GM12878 (cell line): ENCODE measurements at regions not wholly inside any gene's neighbourhood (a gene's known extent, or its start where the extent isn't known, plus 50 kb on each side); places are given as distances from the start of the nearest gene placed in this dataset.

Experiments used
- ATAC-seq: fragments of 200-7000 bp; cut with Tn5 transposase; 3 replicates; pipeline ENCODE4 v1.9.1; 2020; ENCODE audit warnings: mild to moderate bottlenecking, moderate library complexity
- BruUV-seq: library from RNA; stranded (reverse); fragments of 400-500 nt; replicated peaks from 2 replicates; lab custom pipeline; 2021; lab: Mats Ljungman, UMichigan
- CTCF ChIA-PET: fragments of 300-600 bp; sonication (Branson Sonifier 250); formaldehyde crosslinking; extraction: SDS; loops from one replicate; lab custom pipeline; 2021; ENCODE audit warnings: inconsistent platforms; lab: Yijun Ruan, JAX
- POLR2A ChIA-PET: fragments of 350-600 bp; formaldehyde crosslinking; extraction: SDS; loops from one replicate; lab custom pipeline; 2021; ENCODE audit warnings: inconsistent platforms; lab: Charles Lee
- RAD21 ChIA-PET: fragments of 300-600 bp; sonication (Branson Sonifier 250); formaldehyde crosslinking; loops from one replicate; lab custom pipeline; 2023; ENCODE audit warnings: antibody characterized with exemption; ENCODE audit not compliant: unreplicated experiment; lab: Charles Lee
- SMC1A ChIA-PET: fragments of 300-600 bp; sonication (Branson Sonifier 250); formaldehyde crosslinking; loops from one replicate; lab custom pipeline; 2023; ENCODE audit not compliant: unreplicated experiment, uncharacterized antibody; lab: Charles Lee
- DNase-seq: peaks from one replicate; pipeline ENCODE4 v3.0.0-alpha.2; 2011; ENCODE audit warnings: low read depth, low spot score
- FAIRE-seq: peaks from 3 replicates; lab custom pipeline; 2011; peaks lifted over from hg19 to GRCh38; lab: Jason Lieb, UNC
- H2AFZ ChIP-seq: 2 replicates; pipeline ENCODE4 v1.6.0; 2011; ENCODE audit warnings: low read depth, low read length, control low read depth; ENCODE audit not compliant: control insufficient read depth
- H3K27ac ChIP-seq: 2 replicates; pipeline ENCODE4 v1.5.1; 2011; ENCODE audit warnings: control low read depth; ENCODE audit not compliant: control insufficient read depth, insufficient read depth
- H3K27me3 ChIP-seq, 2 experiments: replicated peaks in 1 of 2; 2 replicates each; pipeline versions ENCODE4 v1.6.0 to v1.6.1; 2011; ENCODE audit warnings: low read length in 1 of 2; ENCODE audit not compliant: control insufficient read depth in 2 of 2, insufficient read depth in 2 of 2
- H3K36me3 ChIP-seq, 2 experiments: 2 replicates each; pipeline ENCODE4 v1.5.1; 2011; ENCODE audit warnings: low read length in 1 of 2; ENCODE audit not compliant: control insufficient read depth in 2 of 2, insufficient read depth in 2 of 2
- H3K4me1 ChIP-seq: 2 replicates; pipeline ENCODE4 v1.6.1; 2011; ENCODE audit warnings: mild to moderate bottlenecking, low read length, moderate library complexity, mixed read lengths; ENCODE audit not compliant: control insufficient read depth, insufficient read depth
- H3K4me2 ChIP-seq: 2 replicates; pipeline ENCODE4 v1.6.0; 2011; ENCODE audit warnings: control low read depth; ENCODE audit not compliant: control insufficient read depth, insufficient read depth
- H3K4me3 ChIP-seq: fragments of 200-600 bp; sonication (generic); 2 replicates; pipeline ENCODE4 v1.5.1; 2016
- H3K79me2 ChIP-seq: 2 replicates; pipeline ENCODE4 v1.6.0; 2011; ENCODE audit warnings: low read length; ENCODE audit not compliant: control insufficient read depth, insufficient read depth
- H3K9ac ChIP-seq: 2 replicates; pipeline ENCODE4 v1.8.0; 2011; ENCODE audit warnings: low read length, control low read depth, mixed read lengths; ENCODE audit not compliant: control insufficient read depth, insufficient read depth
- H3K9me3 ChIP-seq: replicated peaks from 3 replicates; pipeline ENCODE4 v1.5.1; 2011; ENCODE audit warnings: mild to moderate bottlenecking, low read length; ENCODE audit not compliant: control insufficient read depth, insufficient read depth
- H4K20me1 ChIP-seq: 2 replicates; pipeline ENCODE4 v1.6.0; 2011; ENCODE audit not compliant: control insufficient read depth, insufficient read depth
- ATF7 ChIP-seq: fragments of 450-650 bp; IDR thresholded peaks from 2 replicates; pipeline ENCODE4 v1.6.1; 2016; ENCODE audit warnings: low read depth, mild to moderate bottlenecking
- PAX5 ChIP-seq: IDR thresholded peaks from 2 replicates; pipeline ENCODE4 v1.6.1; 2011; ENCODE audit warnings: low read depth, low read length, borderline replicate concordance
- PML ChIP-seq: IDR thresholded peaks from 2 replicates; pipeline ENCODE4 v1.6.1; 2012; ENCODE audit warnings: low read length, inconsistent platforms
- POLR2AphosphoS5 ChIP-seq: IDR thresholded peaks from 2 replicates; pipeline ENCODE4 v1.6.1; 2011; ENCODE audit warnings: mild to moderate bottlenecking, low read length, inconsistent platforms
- RB1 ChIP-seq: fragments of 450-650 bp; formaldehyde crosslinking; IDR thresholded peaks from 2 replicates; pipeline ENCODE4 v1.6.1; 2017; ENCODE audit warnings: mild to moderate bottlenecking, borderline replicate concordance
- SMAD1 ChIP-seq: fragments of 450-650 bp; IDR thresholded peaks from 2 replicates; pipeline ENCODE4 v1.6.1; 2018; ENCODE audit warnings: mild to moderate bottlenecking, low read depth; ENCODE audit not compliant: partially characterized antibody
- WGBS: methylation state at CpG from one replicate; pipeline ENCODE4 v1.1.6; 2016; ENCODE audit warnings: low lambda C conversion rate; ENCODE audit not compliant: insufficient replicate concordance, insufficient coverage; ENCODE audit errors: missing lambda C conversion rate; 5-methylcytosine and 5-hydroxymethylcytosine counted together
- in situ Hi-C: fragments of 300-500 bp; cut with MboI; formaldehyde crosslinking; loops from 9 replicates; pipeline ENCODE4 v1.14.3; 2018; ENCODE audit warnings: mixed read lengths
- intact Hi-C: fragments of 100-400 bp; cut with micrococcal nuclease; formaldehyde crosslinking; loops from one replicate; pipeline ENCODE4 v1.14.2; 2022; ENCODE audit not compliant: unreplicated experiment
- TF ChIP-seq, protein P1 (sequence below): fragments of 450-650 bp; IDR thresholded peaks from 2 replicates; pipeline ENCODE4 v1.6.1; 2018; ENCODE audit warnings: mild to moderate bottlenecking, low read depth, moderate library complexity; ENCODE audit not compliant: partially characterized antibody
- TF ChIP-seq, protein P2 (sequence below): fragments of 450-650 bp; formaldehyde crosslinking; IDR thresholded peaks from 2 replicates; pipeline ENCODE4 v1.4.0; 2020; ENCODE audit warnings: mild to moderate bottlenecking, moderate library complexity
- TF ChIP-seq, protein P3 (sequence below): IDR thresholded peaks from 2 replicates; pipeline ENCODE4 v1.6.1; 2012; ENCODE audit warnings: low read depth, low read length, improper control_type of control experiment
- TF ChIP-seq, protein P4 (sequence below): IDR thresholded peaks from 2 replicates; pipeline ENCODE4 v1.6.1; 2012; ENCODE audit warnings: mild to moderate bottlenecking, low read depth, low read length

DNA sequence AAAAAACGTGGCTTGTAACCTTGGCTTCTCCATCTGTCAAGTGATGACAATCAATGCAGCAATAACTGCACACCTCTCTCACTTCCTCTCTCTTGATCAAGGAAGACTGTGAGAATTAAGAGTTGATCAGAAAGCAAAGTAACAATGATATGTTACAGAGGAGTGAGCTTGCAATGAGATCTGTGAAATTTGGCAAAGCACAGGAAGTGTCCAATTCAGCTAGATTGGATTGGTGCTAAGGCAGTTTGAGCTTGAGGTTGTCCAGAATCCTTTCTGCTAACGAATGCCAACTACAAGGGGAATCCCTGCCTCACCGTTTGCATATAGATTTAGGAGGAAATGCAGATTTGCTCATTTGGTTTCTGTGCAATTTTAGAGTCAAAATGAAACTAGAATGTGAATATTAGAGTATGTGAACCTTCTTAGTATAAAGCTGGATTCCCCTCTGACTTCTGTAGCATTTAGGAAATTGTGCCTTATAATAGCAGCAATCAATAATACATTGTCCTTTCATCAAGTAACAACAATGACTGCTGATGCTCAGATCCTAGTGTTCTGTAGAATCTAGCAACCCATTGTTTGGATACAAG, 346.4 kb downstream of the PTTG2 start (continued):
- TF ChIP-seq RB1: no peak

DNA sequence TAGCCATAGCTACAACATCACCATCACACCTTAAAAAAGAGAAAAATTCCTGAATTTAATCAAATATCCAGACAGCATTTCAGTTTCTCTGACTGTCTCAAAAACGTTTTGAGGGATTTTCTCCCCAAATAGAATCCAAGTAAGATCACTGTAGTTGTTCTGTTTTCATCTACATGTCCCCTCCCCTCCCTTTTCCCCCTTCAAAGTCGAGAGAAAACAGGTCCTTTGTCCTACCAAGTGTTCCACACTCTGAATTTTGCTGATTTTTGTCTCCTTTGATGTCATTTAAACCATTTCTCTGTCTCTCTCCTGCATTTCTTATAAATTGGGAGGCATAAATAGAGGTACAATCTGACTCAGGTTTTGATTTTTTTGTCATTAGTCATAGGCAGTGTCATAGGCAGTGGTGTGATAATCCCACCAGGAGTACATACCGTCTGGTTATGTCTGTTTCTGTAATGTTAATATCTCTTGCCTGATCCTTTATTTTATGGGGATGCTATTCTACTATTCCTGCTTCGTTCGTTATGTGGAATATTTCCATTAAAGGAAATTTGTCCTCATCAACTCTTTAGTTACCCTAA, 348.6 kb downstream of the PTTG2 start:
- FAIRE-seq: no peak
- H3K4me1 ChIP-seq: peaks cover 56% of the 10 kb centered on the region
- TF ChIP-seq POLR2AphosphoS5 (no peak), PAX5 (no peak), ATF7 (no peak), SMAD1 (no peak), PML (no peak)
- TF ChIP-seq, protein P1, sequence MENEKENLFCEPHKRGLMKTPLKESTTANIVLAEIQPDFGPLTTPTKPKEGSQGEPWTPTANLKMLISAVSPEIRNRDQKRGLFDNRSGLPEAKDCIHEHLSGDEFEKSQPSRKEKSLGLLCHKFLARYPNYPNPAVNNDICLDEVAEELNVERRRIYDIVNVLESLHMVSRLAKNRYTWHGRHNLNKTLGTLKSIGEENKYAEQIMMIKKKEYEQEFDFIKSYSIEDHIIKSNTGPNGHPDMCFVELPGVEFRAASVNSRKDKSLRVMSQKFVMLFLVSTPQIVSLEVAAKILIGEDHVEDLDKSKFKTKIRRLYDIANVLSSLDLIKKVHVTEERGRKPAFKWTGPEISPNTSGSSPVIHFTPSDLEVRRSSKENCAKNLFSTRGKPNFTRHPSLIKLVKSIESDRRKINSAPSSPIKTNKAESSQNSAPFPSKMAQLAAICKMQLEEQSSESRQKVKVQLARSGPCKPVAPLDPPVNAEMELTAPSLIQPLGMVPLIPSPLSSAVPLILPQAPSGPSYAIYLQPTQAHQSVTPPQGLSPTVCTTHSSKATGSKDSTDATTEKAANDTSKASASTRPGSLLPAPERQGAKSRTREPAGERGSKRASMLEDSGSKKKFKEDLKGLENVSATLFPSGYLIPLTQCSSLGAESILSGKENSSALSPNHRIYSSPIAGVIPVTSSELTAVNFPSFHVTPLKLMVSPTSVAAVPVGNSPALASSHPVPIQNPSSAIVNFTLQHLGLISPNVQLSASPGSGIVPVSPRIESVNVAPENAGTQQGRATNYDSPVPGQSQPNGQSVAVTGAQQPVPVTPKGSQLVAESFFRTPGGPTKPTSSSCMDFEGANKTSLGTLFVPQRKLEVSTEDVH: no peak
- TF ChIP-seq, protein P2, sequence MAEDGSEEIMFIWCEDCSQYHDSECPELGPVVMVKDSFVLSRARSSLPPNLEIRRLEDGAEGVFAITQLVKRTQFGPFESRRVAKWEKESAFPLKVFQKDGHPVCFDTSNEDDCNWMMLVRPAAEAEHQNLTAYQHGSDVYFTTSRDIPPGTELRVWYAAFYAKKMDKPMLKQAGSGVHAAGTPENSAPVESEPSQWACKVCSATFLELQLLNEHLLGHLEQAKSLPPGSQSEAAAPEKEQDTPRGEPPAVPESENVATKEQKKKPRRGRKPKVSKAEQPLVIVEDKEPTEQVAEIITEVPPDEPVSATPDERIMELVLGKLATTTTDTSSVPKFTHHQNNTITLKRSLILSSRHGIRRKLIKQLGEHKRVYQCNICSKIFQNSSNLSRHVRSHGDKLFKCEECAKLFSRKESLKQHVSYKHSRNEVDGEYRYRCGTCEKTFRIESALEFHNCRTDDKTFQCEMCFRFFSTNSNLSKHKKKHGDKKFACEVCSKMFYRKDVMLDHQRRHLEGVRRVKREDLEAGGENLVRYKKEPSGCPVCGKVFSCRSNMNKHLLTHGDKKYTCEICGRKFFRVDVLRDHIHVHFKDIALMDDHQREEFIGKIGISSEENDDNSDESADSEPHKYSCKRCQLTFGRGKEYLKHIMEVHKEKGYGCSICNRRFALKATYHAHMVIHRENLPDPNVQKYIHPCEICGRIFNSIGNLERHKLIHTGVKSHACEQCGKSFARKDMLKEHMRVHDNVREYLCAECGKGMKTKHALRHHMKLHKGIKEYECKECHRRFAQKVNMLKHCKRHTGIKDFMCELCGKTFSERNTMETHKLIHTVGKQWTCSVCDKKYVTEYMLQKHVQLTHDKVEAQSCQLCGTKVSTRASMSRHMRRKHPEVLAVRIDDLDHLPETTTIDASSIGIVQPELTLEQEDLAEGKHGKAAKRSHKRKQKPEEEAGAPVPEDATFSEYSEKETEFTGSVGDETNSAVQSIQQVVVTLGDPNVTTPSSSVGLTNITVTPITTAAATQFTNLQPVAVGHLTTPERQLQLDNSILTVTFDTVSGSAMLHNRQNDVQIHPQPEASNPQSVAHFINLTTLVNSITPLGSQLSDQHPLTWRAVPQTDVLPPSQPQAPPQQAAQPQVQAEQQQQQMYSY (CRISPR knock-in tag): no peak
- TF ChIP-seq, protein P3, sequence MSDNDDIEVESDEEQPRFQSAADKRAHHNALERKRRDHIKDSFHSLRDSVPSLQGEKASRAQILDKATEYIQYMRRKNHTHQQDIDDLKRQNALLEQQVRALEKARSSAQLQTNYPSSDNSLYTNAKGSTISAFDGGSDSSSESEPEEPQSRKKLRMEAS: no peak
- TF ChIP-seq, protein P4, sequence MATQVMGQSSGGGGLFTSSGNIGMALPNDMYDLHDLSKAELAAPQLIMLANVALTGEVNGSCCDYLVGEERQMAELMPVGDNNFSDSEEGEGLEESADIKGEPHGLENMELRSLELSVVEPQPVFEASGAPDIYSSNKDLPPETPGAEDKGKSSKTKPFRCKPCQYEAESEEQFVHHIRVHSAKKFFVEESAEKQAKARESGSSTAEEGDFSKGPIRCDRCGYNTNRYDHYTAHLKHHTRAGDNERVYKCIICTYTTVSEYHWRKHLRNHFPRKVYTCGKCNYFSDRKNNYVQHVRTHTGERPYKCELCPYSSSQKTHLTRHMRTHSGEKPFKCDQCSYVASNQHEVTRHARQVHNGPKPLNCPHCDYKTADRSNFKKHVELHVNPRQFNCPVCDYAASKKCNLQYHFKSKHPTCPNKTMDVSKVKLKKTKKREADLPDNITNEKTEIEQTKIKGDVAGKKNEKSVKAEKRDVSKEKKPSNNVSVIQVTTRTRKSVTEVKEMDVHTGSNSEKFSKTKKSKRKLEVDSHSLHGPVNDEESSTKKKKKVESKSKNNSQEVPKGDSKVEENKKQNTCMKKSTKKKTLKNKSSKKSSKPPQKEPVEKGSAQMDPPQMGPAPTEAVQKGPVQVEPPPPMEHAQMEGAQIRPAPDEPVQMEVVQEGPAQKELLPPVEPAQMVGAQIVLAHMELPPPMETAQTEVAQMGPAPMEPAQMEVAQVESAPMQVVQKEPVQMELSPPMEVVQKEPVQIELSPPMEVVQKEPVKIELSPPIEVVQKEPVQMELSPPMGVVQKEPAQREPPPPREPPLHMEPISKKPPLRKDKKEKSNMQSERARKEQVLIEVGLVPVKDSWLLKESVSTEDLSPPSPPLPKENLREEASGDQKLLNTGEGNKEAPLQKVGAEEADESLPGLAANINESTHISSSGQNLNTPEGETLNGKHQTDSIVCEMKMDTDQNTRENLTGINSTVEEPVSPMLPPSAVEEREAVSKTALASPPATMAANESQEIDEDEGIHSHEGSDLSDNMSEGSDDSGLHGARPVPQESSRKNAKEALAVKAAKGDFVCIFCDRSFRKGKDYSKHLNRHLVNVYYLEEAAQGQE: no peak

More for the DNA sequence above, 348.6 kb downstream of the PTTG2 start:
- H4K20me1 ChIP-seq: no peaks in the 10 kb centered on the region
- ChIA-PET POLR2A (interaction anchor here (0.5 kb wide), 1 partner anchor 718 kb away, joined by 7 read pairs; no protein-coding TSS in a partner anchor), SMC1A (interaction anchor here (0.7 to 4.1 kb wide), 14 partner anchors 10 to 552 kb away, joined by 3 to 45 read pairs (median 5); no protein-coding TSS in a partner anchor), RAD21 (interaction anchor here (1.3 to 3.5 kb wide), 6 partner anchors 11 to 496 kb away, joined by 3 to 45 read pairs (median 8); partner anchors contain the start of gene TLR1), CTCF (interaction anchor here (0.6 to 4.4 kb wide), 5 partner anchors 11 to 239 kb away, joined by 3 to 62 read pairs (median 9); no protein-coding TSS in a partner anchor)
- H3K4me3 ChIP-seq: no peak overlapping the region
- H3K27me3 ChIP-seq: no peaks in the 10 kb centered on the region
- no peaks in the 10 kb centered on the region; the same call in 2 of the 3 replicates for H3K9me3 ChIP-seq
- no TSS peak for BruUV-seq
- ATAC-seq (no peak), DNase-seq (no peak)
- WGBS: 55% methylated on average over 5 of the region's 5 CpGs
- no peak overlapping the region for H3K4me2 ChIP-seq
- H2AFZ ChIP-seq: no peak overlapping the region
- no peak overlapping the region; the same call in 1 of the 2 replicates for H3K27ac ChIP-seq
- no peak overlapping the region for H3K9ac ChIP-seq
- in situ Hi-C loops: loop anchor here (25.0 kb wide), 1 partner anchor 553 kb away; the partner anchor contains the start of genes FAM114A1 and TLR6
- H3K36me3 ChIP-seq: no peaks in the 10 kb centered on the region
- no peaks in the 10 kb centered on the region for H3K79me2 ChIP-seq
- intact Hi-C loops: no loop called here
